HepG2 (cell line): ENCODE measurements at regions not wholly inside any gene's neighbourhood (a gene's known extent, or its start where the extent isn't known, plus 50 kb on each side); places are given as distances from the start of the nearest gene placed in this dataset.

Experiments used
- ATAC-seq: fragments of 200-7000 bp; cut with Tn5 transposase; 3 replicates; pipeline ENCODE4 v1.9.1; 2020; ENCODE audit warnings: mild to moderate bottlenecking, moderate library complexity
- BruUV-seq: library from RNA; stranded (reverse); fragments of 400-500 nt; replicated peaks from 2 replicates; lab custom pipeline; 2021; lab: Mats Ljungman, UMichigan
- CTCF ChIA-PET: fragments of 300-600 bp; formaldehyde crosslinking; extraction: SDS; loops from one replicate; lab custom pipeline; 2021; ENCODE audit warnings: low total read pairs, inconsistent platforms, low intra/inter-chr PET ratio; lab: Yijun Ruan, JAX
- POLR2A ChIA-PET: fragments of 350-600 bp; sonication (Branson Sonifier 250); formaldehyde crosslinking; loops from one replicate; lab custom pipeline; 2020; ENCODE audit warnings: antibody characterized with exemption, inconsistent platforms; lab: Yijun Ruan, JAX
- DNase-seq: peaks from one replicate; pipeline ENCODE4 v3.0.0-alpha.2; 2015; ENCODE audit warnings: low spot score
- FAIRE-seq: peaks from 3 replicates; lab custom pipeline; 2011; peaks lifted over from hg19 to GRCh38; lab: Jason Lieb, UNC
- H2AFZ ChIP-seq: one replicate; pipeline ENCODE4 v1.6.1; 2011; ENCODE audit warnings: low read length, inconsistent platforms
- H3K27ac ChIP-seq: fragments of 300-600 bp; 3 replicates; pipeline ENCODE4 v1.8.0; 2011; ENCODE audit warnings: mixed run types, mild to moderate bottlenecking, mixed read lengths, low read length, inconsistent platforms; ENCODE audit not compliant: insufficient read depth; ENCODE audit errors: extremely low read length
- H3K27me3 ChIP-seq, 2 experiments: fragments of 200-600 bp in 1 of 2; 2 replicates in 1 of 2; 3 replicates in 1 of 2; pipeline versions ENCODE4 v1.6.0 to v1.8.0; 2011; ENCODE audit warnings: low read length in 2 of 2, mild to moderate bottlenecking in 2 of 2, moderate library complexity in 2 of 2, inconsistent platforms in 1 of 2; ENCODE audit not compliant: insufficient read depth in 2 of 2, control insufficient read depth in 1 of 2
- H3K36me3 ChIP-seq, 2 experiments: fragments of 200-600 bp in 1 of 2; replicated peaks in 1 of 2; 2 replicates in 1 of 2; 3 replicates in 1 of 2; pipeline versions ENCODE4 v1.5.1 to v1.8.0; 2011; ENCODE audit warnings: low read length in 2 of 2, inconsistent platforms in 1 of 2; ENCODE audit not compliant: insufficient read depth in 2 of 2, control insufficient read depth in 1 of 2
- H3K4me1 ChIP-seq: 2 replicates; pipeline ENCODE4 v1.5.1; 2012; ENCODE audit warnings: low read length, inconsistent platforms; ENCODE audit not compliant: insufficient read depth
- H3K4me2 ChIP-seq: 2 replicates; pipeline ENCODE4 v1.6.0; 2011; ENCODE audit warnings: low read depth, low read length, inconsistent platforms
- H3K4me3 ChIP-seq, 3 experiments: fragments of 200-600 bp in 1 of 3; sonication (generic), shearing (Covaris generic) in 1 of 3; replicated peaks in 1 of 3; 2 replicates each; pipeline ENCODE4 v1.5.1; 2011 to 2016; ENCODE audit warnings: low read length in 3 of 3, inconsistent platforms in 2 of 3, low read depth in 2 of 3, mild to moderate bottlenecking in 2 of 3, control low read depth in 1 of 3, mixed read lengths in 1 of 3; ENCODE audit not compliant: insufficient read depth in 1 of 3
- H3K79me2 ChIP-seq: one replicate; pipeline ENCODE4 v1.6.1; 2011; ENCODE audit warnings: low read length, inconsistent platforms; ENCODE audit not compliant: insufficient read depth
- H3K9ac ChIP-seq: 2 replicates; pipeline ENCODE4 v1.6.0; 2011; ENCODE audit warnings: mild to moderate bottlenecking, low read depth, low read length, inconsistent platforms; ENCODE audit not compliant: insufficient read depth
- H3K9me3 ChIP-seq: 2 replicates; pipeline ENCODE4 v1.5.1; 2012; ENCODE audit warnings: mild to moderate bottlenecking, low read length
- H4K20me1 ChIP-seq: 2 replicates; pipeline ENCODE4 v1.6.0; 2011; ENCODE audit warnings: inconsistent platforms, mild to moderate bottlenecking, low read length, moderate library complexity; ENCODE audit not compliant: insufficient read depth
- E2F1 ChIP-seq: sonication (generic); formaldehyde crosslinking; IDR thresholded peaks from 2 replicates; pipeline ENCODE4 v1.5.0; 2020; ENCODE audit warnings: missing genetic modification reagents
- HNRNPLL ChIP-seq: fragments of 200-400 bp; formaldehyde crosslinking; IDR thresholded peaks from 2 replicates; pipeline ENCODE4 v1.6.1; 2017; ENCODE audit warnings: mild to moderate bottlenecking, low read depth, low read length; ENCODE audit not compliant: poor library complexity, severe bottlenecking
- IRX3 ChIP-seq: sonication (generic); formaldehyde crosslinking; IDR thresholded peaks from 2 replicates; pipeline ENCODE4 v1.8.1; 2023; ENCODE audit warnings: mild to moderate bottlenecking, low read depth, missing genetic modification reagents, borderline replicate concordance
- MBNL3 ChIP-seq: fragments of 250-450 bp; sonication (Bioruptor Pico); conservative IDR thresholded peaks from 2 replicates; pipeline ENCODE4 v1.8.0; 2022; ENCODE audit warnings: mild to moderate bottlenecking, inconsistent platforms
- PHB2 ChIP-seq: fragments of 450-650 bp; IDR thresholded peaks from 2 replicates; pipeline ENCODE4 v1.6.1; 2018; ENCODE audit not compliant: partially characterized antibody
- PHF5A ChIP-seq: IDR thresholded peaks from one replicate; pipeline ENCODE4 v1.6.1; 2018; ENCODE audit warnings: low read depth, missing genetic modification reagents; ENCODE audit not compliant: unreplicated experiment
- SALL1 ChIP-seq: sonication (generic); formaldehyde crosslinking; IDR thresholded peaks from 2 replicates; pipeline ENCODE4 v1.8.0; 2022; ENCODE audit warnings: mild to moderate bottlenecking, missing genetic modification reagents
- SYNCRIP ChIP-seq: fragments of 200-400 bp; formaldehyde crosslinking; IDR thresholded peaks from 2 replicates; pipeline ENCODE4 v1.6.1; 2018; ENCODE audit warnings: mild to moderate bottlenecking, low read depth, low read length; ENCODE audit not compliant: insufficient read depth
- TEAD2 ChIP-seq: sonication (generic); formaldehyde crosslinking; IDR thresholded peaks from 2 replicates; pipeline ENCODE4 v1.9.0; 2021; ENCODE audit warnings: missing genetic modification reagents
- ZNF362 ChIP-seq: sonication (generic); formaldehyde crosslinking; IDR thresholded peaks from 2 replicates; pipeline ENCODE4 v1.4.0; 2020; ENCODE audit warnings: missing genetic modification reagents, mild to moderate bottlenecking, borderline replicate concordance
- ZNF407 ChIP-seq: sonication (generic); formaldehyde crosslinking; IDR thresholded peaks from one replicate; pipeline ENCODE4 v1.5.1; 2020; ENCODE audit warnings: mild to moderate bottlenecking, missing genetic modification reagents; ENCODE audit errors: not compliant biosample characterization
- ZNF644 ChIP-seq: IDR thresholded peaks from 2 replicates; pipeline ENCODE4 v1.6.1; 2016; ENCODE audit warnings: low read depth
- ZNF740 ChIP-seq: sonication (generic); formaldehyde crosslinking; IDR thresholded peaks from 2 replicates; pipeline ENCODE4 v1.4.0; 2020; ENCODE audit warnings: missing genetic modification reagents
- WGBS: methylation state at CpG from one replicate; pipeline ENCODE4 v1.1.6; 2017; ENCODE audit warnings: low lambda C conversion rate; 5-methylcytosine and 5-hydroxymethylcytosine counted together
- in situ Hi-C: cut with HindIII; loops from 2 replicates; pipeline ENCODE4 v1.10.0; 2017; ENCODE audit warnings: low pct_unique_long_range_greater_than_20kb; ENCODE audit not compliant: extremely low pct_ligation_motif_present
- intact Hi-C: fragments of 100-400 bp; cut with micrococcal nuclease; formaldehyde crosslinking; loops from one replicate; pipeline ENCODE4 v1.10.0; 2022; ENCODE audit not compliant: unreplicated experiment

GRCh38 chr4:96264941-96265463 lies 425.1 kb downstream of the PDHA2 start:
- H3K27me3 ChIP-seq, result no peaks in the 10 kb centered on the region
- H3K36me3 ChIP-seq, result no peaks in the 10 kb centered on the region
- in situ Hi-C loops, result no loop called here
- no TSS peak for BruUV-seq
- no peak overlapping the region for H3K4me3 ChIP-seq
- ChIA-PET POLR2A (no interaction called here), CTCF (no interaction called here)
- FAIRE-seq (no peak), ATAC-seq (no peak)
- H3K9me3 ChIP-seq, result no peaks in the 10 kb centered on the region
- no peak overlapping the region for H3K27ac ChIP-seq
- TF ChIP-seq PHB2, result no peak
- no peak for TF ChIP-seq ZNF740 (CRISPR knock-in tag)
- no peak for TF ChIP-seq HNRNPLL
- no peak for TF ChIP-seq ZNF407 (CRISPR knock-in tag)
- TF ChIP-seq MBNL3 (CRISPR knock-in tag), result no peak
- TF ChIP-seq TEAD2 (CRISPR knock-in tag), result no peak
- TF ChIP-seq SALL1 (CRISPR knock-in tag), result no peak
- TF ChIP-seq ZNF362 (CRISPR knock-in tag), result no peak
- TF ChIP-seq E2F1 (CRISPR knock-in tag), result no peak
- TF ChIP-seq IRX3 (CRISPR knock-in tag), result no peak
- no peak for TF ChIP-seq ZNF644 (CRISPR knock-in tag)
- no peak for TF ChIP-seq PHF5A (CRISPR knock-in tag)
- TF ChIP-seq SYNCRIP, result no peak
- TF ChIP-seq, all 625 proteins: peak for 0
- Histone ChIP-seq H3K9ac (no peak overlapping the region), H3K79me2 (no peaks in the 10 kb centered on the region), H3K4me1 (no peaks in the 10 kb centered on the region), H4K20me1 (no peaks in the 10 kb centered on the region), H3K4me2 (no peak overlapping the region), H2AFZ (no peak overlapping the region)
- intact Hi-C loops, result no loop called here
- DNase-seq, result no peak
- 23% methylated on average over 2 of the region's 2 CpGs for WGBS
